Stomach (tissue), 8 donors: ENCODE measurements at regions not wholly inside any gene's neighbourhood (a gene's known extent, or its start where the extent isn't known, plus 50 kb on each side); places are given as distances from the start of the nearest gene placed in this dataset.

ENCODE experiments used
- DNase-seq, 2 donors: peaks; one replicate each; pipeline versions ENCODE4 v3.0.0 to v3.0.0-alpha.2; 2013 to 2019
- H3K27ac ChIP-seq, 5 donors: fragments of 200-600 bp in 4 of 5; sonication (generic) in 4 of 5; one replicate each; pipeline ENCODE4 v1.5.1; 2013 to 2019; ENCODE audit warnings: mild to moderate bottlenecking in 1 of 5, moderate library complexity in 1 of 5
- H3K27me3 ChIP-seq, 3 donors: fragments of 200-600 bp; sonication (generic); one replicate each; pipeline ENCODE4 v1.5.1; 2017 to 2019; ENCODE audit warnings: mixed run types in 1 of 3
- H3K36me3 ChIP-seq, 4 donors: fragments of 200-600 bp; sonication (generic); 1 replicate in 3 of 4; 2 replicates in 1 of 4; pipeline ENCODE4 v1.5.1; 2016 to 2019
- H3K4me1 ChIP-seq, 4 donors: fragments of 200-600 bp; sonication (generic); one replicate each; pipeline ENCODE4 v1.5.1; 2016 to 2019
- H3K4me3 ChIP-seq, 4 donors: fragments of 200-600 bp; sonication (generic) in 3 of 4; one replicate each; pipeline ENCODE4 v1.5.1; 2016 to 2019; ENCODE audit warnings: mild to moderate bottlenecking in 1 of 4
- H3K9me3 ChIP-seq, 4 donors: fragments of 200-600 bp; sonication (generic); one replicate each; pipeline ENCODE4 v1.5.1; 2016 to 2019
- CTCF ChIP-seq, 7 experiments: fragments of 450-650 bp in 4 of 7; fragments of 200-600 bp in 3 of 7; sonication (generic) in 3 of 7; IDR thresholded peaks; one replicate each; pipeline ENCODE4 v1.5.1; 2016 to 2019; ENCODE audit warnings: antibody characterized with exemption in 7 of 7, control low read depth in 2 of 7, mild to moderate bottlenecking in 1 of 7
- EP300 ChIP-seq: sonication (generic); formaldehyde crosslinking; IDR thresholded peaks from one replicate; pipeline ENCODE4 v1.6.1; 2017; ENCODE audit warnings: antibody characterized with exemption
- POLR2A ChIP-seq, 4 donors: fragments of 450-650 bp; IDR thresholded peaks; one replicate each; pipeline ENCODE4 v1.6.1; 2016; ENCODE audit warnings: antibody characterized with exemption in 4 of 4, control low read depth in 2 of 4, mild to moderate bottlenecking in 1 of 4, moderate library complexity in 1 of 4
- POLR2AphosphoS5 ChIP-seq, 3 donors: sonication (generic); formaldehyde crosslinking; IDR thresholded peaks; one replicate each; pipeline ENCODE4 v1.6.1; 2016; ENCODE audit warnings: antibody characterized with exemption in 3 of 3
- WGBS, 5 donors: extraction: QIAGEN DNeasy Blood & Tissue Kit in 3 of 5; methylation state at CpG; one replicate each; pipeline versions ENCODE4 v1.1.5 to v1.1.7; 2013 to 2018; 5-methylcytosine and 5-hydroxymethylcytosine counted together
- intact Hi-C: fragments of 100-400 bp; cut with DNase I; formaldehyde crosslinking; loops from one replicate; pipeline ENCODE4 v1.15.1; 2023; ENCODE audit warnings: low total_unique reads
- donor health status: healthy with polysubstance abuse.
- donor health status: Bipolar disorder and iron deficiency.
- donor health status: healthy.

DNA sequence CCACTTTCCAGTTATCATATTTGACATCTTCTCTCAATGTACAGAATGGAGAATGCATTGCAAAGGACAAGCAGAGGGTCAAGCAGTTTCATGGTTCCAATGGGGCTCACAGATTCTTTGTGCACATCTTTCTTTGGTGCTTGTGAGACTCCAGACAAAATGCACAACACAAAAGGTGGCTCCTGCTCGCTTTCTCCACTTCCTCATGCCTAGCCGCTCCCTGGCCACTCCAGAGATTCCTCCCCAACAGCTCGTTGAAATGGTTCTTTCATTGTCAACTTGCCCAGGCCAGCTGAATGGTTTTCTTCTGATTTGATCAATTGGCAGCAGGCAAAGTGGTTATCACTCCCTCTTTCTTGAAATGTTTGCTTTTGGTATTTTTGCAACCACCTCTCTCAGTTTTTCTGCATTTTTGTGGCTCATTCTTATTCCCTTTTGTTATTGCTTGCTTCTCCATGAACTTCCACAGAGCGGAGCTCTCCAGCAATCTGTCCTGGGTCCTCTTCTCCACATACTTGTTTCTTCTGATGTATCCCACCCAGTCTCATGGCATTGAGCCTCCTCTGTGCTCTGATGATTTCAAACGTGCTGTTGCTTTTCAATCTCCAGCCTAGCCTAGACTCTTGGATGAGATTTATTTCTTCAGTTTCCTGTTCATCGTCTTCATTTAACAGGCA lies 507.8 kb upstream of the MKI67 start:
- DNase-seq, result peak in 1 of 2 donors; percentile 63
- Histone ChIP-seq H3K9me3 (no peaks in the 10 kb centered on the region), H3K27ac (no peak overlapping the region), H3K27me3 (peaks cover 0 to 11% (median 0%) of the 10 kb centered on the region in 3 donors), H3K4me3 (no peak overlapping the region), H3K4me1 (no peaks in the 10 kb centered on the region), H3K36me3 (no peaks in the 10 kb centered on the region)
- TF ChIP-seq EP300, result no peak
- 28 to 46% (median 37%) methylated on average over 6 of the region's 6 CpGs for WGBS, 5 donors
- intact Hi-C loops, result no loop called here

DNA sequence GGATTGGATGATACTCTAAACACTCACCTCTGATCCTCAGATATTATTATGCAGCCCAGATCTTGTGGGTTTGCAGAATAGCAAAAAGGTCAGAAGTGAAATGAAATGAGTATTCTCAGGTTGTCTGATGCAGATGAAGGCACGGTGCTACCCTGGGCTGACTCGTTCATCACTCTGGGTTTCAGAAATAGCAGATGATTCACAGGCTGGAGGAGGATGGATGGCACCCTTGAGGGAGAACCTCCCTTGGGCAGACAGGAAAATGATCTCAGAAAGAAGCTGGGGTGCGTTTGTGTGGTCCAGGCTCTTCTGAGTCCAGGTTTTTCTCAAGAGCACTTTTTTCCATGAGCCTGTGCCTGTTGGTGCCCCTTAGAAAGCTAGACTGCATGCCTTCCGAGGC lies 515.8 kb upstream of the MKI67 start:
- no peak for DNase-seq
- Histone ChIP-seq H3K4me3 (no peak overlapping the region), H3K4me1 (no peaks in the 10 kb centered on the region), H3K9me3 (no peaks in the 10 kb centered on the region), H3K27ac (no peak overlapping the region), H3K36me3 (no peaks in the 10 kb centered on the region), H3K27me3 (peaks cover 0 to 12% (median 0%) of the 10 kb centered on the region in 3 donors)
- WGBS, 5 donors, result 48 to 58% (median 53%) methylated on average over 4 of the region's 4 CpGs
- intact Hi-C loops, result no loop called here
- TF ChIP-seq CTCF (IDR thresholded peaks at IDR 0.05) (no peak), POLR2A (IDR thresholded peaks at IDR 0.05) (no peak), POLR2AphosphoS5 (IDR thresholded peaks at IDR 0.05) (no peak), EP300 (no peak)

- TF ChIP-seq POLR2AphosphoS5 (IDR thresholded peaks at IDR 0.05) (no peak), POLR2A (IDR thresholded peaks at IDR 0.05) (no peak), EP300 (no peak), CTCF (IDR thresholded peaks at IDR 0.05) (no peak)
- Histone ChIP-seq H3K4me1 (no peaks in the 10 kb centered on the region), H3K27me3 (peaks cover 0 to 12% (median 0%) of the 10 kb centered on the region in 3 donors), H3K9me3 (no peaks in the 10 kb centered on the region), H3K4me3 (no peak overlapping the region), H3K27ac (no peak overlapping the region), H3K36me3 (no peaks in the 10 kb centered on the region)
- DNase-seq, result no peak
- WGBS, 5 donors, result 81 to 89% (median 82%) methylated on average over 2 of the region's 2 CpGs
- intact Hi-C loops, result no loop called here
Measured at GRCh38 chr10:128642502-128642901, 516.3 kb upstream of the MKI67 start.

DNA sequence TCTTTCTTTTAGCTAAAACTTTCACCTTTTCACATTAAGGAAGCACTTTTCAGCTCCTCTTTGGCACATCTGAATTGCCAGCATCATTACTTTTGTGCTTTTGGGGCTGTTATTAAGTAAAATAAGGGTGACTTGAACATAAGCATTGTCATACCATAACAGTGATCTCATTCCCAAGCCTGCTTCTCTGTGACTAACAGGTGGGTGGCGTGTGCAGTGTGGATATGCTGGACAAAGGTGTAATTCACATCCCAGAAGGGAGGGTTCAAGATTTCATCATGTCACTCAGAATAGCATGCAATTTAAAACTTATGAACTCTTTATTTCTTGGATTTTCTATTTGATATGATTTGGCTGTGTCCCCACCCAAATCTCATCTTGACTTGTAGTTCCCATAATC lies 517.4 kb upstream of the MKI67 start:
- no peak for TF ChIP-seq POLR2AphosphoS5 (IDR thresholded peaks at IDR 0.05)
- no peak for TF ChIP-seq POLR2A (IDR thresholded peaks at IDR 0.05)
- TF ChIP-seq CTCF (IDR thresholded peaks at IDR 0.05), result no peak
- no peak for TF ChIP-seq EP300
- H3K9me3 ChIP-seq, result no peaks in the 10 kb centered on the region
- intact Hi-C loops, result no loop called here
- DNase-seq, result no peak
- no peak overlapping the region for H3K4me3 ChIP-seq
- no peaks in the 10 kb centered on the region for H3K4me1 ChIP-seq
- H3K27ac ChIP-seq, result no peak overlapping the region
- no peaks in the 10 kb centered on the region for H3K36me3 ChIP-seq
- 65 to 86% (median 74%) methylated on average over 1 of the region's 1 CpG for WGBS, 5 donors
- peaks cover 0 to 12% (median 0%) of the 10 kb centered on the region in 3 donors for H3K27me3 ChIP-seq

DNA sequence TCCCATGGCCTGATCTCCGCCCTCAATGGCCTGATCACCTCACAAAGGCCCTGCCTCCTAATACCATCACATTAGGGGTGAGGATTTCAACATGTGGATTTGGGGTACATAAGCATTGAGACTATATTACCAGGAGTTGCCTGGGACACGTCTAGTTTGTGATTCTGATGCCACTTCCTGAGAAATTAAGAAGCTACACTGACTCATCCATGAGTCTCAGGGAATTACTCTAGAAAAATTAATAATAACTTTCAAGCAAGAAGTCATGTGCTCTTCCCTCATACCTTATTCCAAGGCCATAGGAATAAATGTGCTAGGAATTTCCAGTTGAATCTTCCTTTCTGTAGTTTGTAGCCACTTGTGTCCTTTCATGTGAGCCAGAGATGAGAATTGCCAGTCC lies 519.3 kb upstream of the MKI67 start:
- Histone ChIP-seq H3K27ac (no peak overlapping the region), H3K4me1 (no peaks in the 10 kb centered on the region), H3K36me3 (no peaks in the 10 kb centered on the region), H3K4me3 (no peak overlapping the region), H3K9me3 (no peaks in the 10 kb centered on the region), H3K27me3 (peaks cover 0 to 12% (median 0%) of the 10 kb centered on the region in 3 donors)
- TF ChIP-seq CTCF (IDR thresholded peaks at IDR 0.05), result no peak
- TF ChIP-seq POLR2AphosphoS5 (IDR thresholded peaks at IDR 0.05), result no peak
- no peak for TF ChIP-seq POLR2A (IDR thresholded peaks at IDR 0.05)
- TF ChIP-seq EP300, result no peak
- 73 to 96% (median 77%) methylated on average over 2 of the region's 2 CpGs for WGBS, 5 donors
- intact Hi-C loops, result no loop called here
- no peak for DNase-seq
